Heart left ventricle (tissue), 13 donors: ENCODE measurements at regions not wholly inside any gene's neighbourhood (a gene's known extent, or its start where the extent isn't known, plus 50 kb on each side); places are given as distances from the start of the nearest gene placed in this dataset.

Experiments
- POLR2A ChIP-seq, 2 donors: fragments of 450-650 bp; IDR thresholded peaks; one replicate each; pipeline ENCODE4 v1.6.1; 2017; ENCODE audit warnings: antibody characterized with exemption in 2 of 2, mild to moderate bottlenecking in 2 of 2, moderate library complexity in 2 of 2
- TF ChIP-seq, protein P1 (sequence below), 12 donors: fragments of 200-600 bp; sonication (generic) in 4 of 12; IDR thresholded peaks; one replicate each; pipeline versions ENCODE4 v1.5.0 to v1.8.0; 2018 to 2022; ENCODE audit warnings: antibody characterized with exemption in 12 of 12, mild to moderate bottlenecking in 5 of 12
- donor health status: ischemic (EF 13 %, LVEDD 7.1; RV severe dilation, severe dysfunction).
- donor health status: DM: no; HTN: yes; CAD: no.
- donor health status: DM: no; HTN: no; CAD: no.
- donor health status: ischemic (EF 25% LVEDD 6.9; RV normal size, moderate dysfunction).
- donor health status: ischemic (EF 25% LVEDD 5.7; RV mildly dilated, moderate dysfunction).
- donor health status: ischemic (EF 35%, LVEDD 5.7; RV mildly dilated, moderate dysfunction).
- donor health status: nonischemic (EF 11% LVEDD 7.7; RV severe dilation, severe dysfunction).
- donor health status: DM: yes; HTN: yes; CAD: no.
- donor health status: PGD.
- donor health status: ischemic (EF 29% LVEDD 5.4; RV normal size, mild dysfunction).
- donor health status: nonischemic (EF 23%, LVEDD 6.1; RV moderate dilation, normal function).

DNA sequence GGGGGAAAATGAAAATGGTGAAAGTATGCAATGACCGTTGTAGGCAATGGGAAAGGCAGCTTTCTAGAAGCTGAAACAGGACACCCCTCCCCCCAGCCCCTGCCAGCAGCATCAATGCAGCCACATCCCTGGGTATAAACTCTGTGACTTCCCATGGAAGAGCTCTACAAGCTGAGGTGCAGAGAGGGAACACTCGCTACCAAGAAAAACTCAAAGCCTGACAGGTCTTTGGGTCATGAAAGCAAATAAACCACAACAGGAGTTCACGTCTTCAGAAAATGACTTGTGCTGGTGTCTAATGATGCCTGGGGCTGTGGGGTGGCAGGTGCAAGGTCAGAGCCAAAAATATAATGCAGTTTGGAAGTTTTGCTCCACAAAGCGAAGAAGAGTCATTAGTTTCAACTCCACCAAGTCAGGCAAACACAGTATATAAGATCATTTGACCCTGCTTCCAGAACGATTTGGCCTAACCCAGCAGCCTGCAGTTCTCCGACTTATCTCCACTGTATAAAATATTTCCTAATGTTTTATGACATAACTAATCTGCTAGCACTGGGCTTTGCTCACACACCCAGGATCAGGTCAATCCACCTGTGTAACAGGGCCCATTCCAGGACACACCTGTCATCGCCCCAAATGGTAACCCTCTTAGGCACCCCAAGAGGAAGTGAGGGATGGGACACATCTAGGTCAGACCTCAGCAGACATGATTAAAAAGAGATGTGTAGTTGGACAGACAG, 102.1 kb downstream of the IRS2 start:
- TF ChIP-seq POLR2A (IDR thresholded peaks at IDR 0.05): no peak
- TF ChIP-seq, protein P1, sequence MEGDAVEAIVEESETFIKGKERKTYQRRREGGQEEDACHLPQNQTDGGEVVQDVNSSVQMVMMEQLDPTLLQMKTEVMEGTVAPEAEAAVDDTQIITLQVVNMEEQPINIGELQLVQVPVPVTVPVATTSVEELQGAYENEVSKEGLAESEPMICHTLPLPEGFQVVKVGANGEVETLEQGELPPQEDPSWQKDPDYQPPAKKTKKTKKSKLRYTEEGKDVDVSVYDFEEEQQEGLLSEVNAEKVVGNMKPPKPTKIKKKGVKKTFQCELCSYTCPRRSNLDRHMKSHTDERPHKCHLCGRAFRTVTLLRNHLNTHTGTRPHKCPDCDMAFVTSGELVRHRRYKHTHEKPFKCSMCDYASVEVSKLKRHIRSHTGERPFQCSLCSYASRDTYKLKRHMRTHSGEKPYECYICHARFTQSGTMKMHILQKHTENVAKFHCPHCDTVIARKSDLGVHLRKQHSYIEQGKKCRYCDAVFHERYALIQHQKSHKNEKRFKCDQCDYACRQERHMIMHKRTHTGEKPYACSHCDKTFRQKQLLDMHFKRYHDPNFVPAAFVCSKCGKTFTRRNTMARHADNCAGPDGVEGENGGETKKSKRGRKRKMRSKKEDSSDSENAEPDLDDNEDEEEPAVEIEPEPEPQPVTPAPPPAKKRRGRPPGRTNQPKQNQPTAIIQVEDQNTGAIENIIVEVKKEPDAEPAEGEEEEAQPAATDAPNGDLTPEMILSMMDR (IDR thresholded peaks at IDR 0.05): no peak
